GM21723 (cell line): ENCODE measurements at regions not wholly inside any gene's neighbourhood (a gene's known extent, or its start where the extent isn't known, plus 50 kb on each side); places are given as distances from the start of the nearest gene placed in this dataset.

ENCODE experiments used
- ATAC-seq: cut with Tn5 transposase; IDR thresholded peaks from one replicate; pipeline ENCODE4 v1.9.1; 2021; ENCODE audit warnings: mild to moderate bottlenecking, moderate library complexity; ENCODE audit not compliant: unreplicated experiment

GRCh38 chr13:65103351-65103750 is 2126.8 kb downstream of the PCDH9 start:
- no peak for ATAC-seq

DNA sequence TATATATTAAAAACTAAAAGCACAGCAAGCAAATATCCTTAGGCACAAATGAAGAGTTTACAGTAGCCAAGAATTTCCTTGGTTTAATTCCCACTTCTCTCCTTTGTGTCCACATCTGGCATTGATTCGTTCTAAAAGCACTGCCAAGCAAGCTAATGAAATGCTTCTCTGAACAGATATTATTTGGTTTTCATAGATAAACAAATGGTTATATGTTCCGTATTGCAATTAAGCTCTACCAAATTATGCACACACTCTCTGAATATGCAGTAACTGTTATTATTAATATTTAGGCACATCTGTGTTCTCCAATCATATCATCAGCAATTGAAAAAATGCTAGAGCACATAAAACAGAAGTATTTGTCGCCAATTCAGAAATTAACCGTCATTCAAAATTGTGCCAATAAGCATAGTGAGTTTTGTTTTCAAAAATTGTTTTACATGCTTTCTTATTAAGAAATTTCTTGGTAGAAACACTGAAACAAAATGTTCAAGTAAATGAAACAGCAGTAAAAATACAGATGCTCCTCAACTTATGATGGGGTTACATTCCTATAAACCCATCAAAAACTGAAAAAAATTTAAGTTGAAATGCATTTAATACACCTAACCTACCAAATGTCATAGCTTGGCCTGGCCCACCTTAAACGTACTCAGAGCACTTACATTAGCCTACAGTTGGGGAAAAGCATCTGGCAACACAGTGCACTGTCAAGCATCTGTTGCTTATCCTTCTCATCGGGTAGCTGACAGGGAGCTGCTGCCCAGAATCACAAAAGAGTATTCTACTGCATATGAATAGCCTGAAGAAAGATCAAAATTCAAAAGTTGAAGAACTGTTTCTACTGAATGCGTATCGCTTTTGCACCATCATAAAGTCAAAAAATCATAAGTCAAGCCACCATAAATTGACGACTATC is 2134.7 kb downstream of the PCDH9 start:
- ATAC-seq: no peak

GRCh38 chr13:65093357-65093756 is 2136.8 kb downstream of the PCDH9 start:
- ATAC-seq: no peak

DNA sequence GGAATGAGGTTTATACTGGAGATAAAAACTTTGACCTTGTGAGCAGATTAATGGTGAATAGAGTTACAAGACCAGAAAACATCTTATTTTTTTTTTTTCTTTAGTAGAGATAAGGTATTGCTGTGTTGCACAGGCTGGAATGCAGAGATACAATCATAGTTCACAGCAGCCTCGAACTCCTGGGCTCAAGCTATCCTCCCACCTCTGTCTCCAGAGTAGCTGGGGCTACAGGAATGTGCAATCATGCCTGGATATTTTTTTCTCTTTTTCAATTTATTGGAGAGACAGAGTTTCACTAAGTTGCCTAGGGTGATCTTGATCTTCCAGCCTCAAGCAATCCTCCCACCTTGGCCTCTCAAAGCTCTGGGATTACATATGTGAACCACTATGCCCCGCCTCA is 2139.1 kb downstream of the PCDH9 start:
- ATAC-seq: no peak

GRCh38 chr13:65090186-65090585 is 2139.9 kb downstream of the PCDH9 start:
- ATAC-seq: no peak

- no peak for ATAC-seq
Observed at GRCh38 chr13:65088906-65089305, 2141.2 kb downstream of the PCDH9 start.

DNA sequence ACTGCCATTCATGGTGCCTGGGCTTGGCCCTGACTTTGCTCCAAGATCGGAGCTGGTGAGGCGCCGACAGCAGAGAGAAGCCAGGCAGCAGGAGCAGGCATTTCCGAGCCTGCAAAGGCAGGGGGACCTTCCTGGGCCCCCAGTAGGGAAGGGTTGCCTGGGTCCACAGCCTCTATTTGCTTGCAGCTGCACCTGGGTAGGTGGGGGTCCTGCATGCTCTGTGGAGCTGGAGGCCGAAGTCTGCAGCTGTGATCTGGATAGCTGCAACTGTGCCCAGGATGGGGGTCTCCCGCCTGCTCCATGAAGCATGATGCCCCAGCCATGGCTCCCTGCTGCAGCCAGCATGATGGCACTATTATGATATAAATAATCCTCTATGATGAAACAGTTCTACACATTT is 2144.2 kb downstream of the PCDH9 start:
- ATAC-seq: no peak

GRCh38 chr13:65074248-65074647 is 2155.9 kb downstream of the PCDH9 start:
- no peak for ATAC-seq

DNA sequence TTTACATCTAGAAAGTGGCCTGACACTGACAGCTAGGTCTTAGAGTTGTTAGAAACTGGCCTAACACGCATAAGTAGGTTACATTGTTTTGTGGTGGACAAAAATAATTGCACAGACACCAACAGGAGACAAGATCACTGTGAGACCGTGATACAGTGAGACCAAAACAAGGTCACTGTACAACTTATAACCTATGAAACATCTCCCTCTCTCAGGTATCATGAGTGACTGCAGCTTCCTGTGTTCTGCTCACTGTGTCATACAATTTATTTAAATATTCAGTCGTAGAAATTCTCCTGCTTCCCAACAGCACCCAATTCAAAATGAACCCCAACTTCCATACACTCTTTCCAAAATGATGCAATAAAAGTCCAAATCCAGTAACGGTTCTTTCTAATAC is 2165.2 kb downstream of the PCDH9 start:
- no peak for ATAC-seq

- no peak for ATAC-seq
Observed at GRCh38 chr13:65063753-65064152, 2166.4 kb downstream of the PCDH9 start.

GRCh38 chr13:65057986-65058385 is 2172.2 kb downstream of the PCDH9 start:
- no peak for ATAC-seq

- no peak for ATAC-seq
Observed at GRCh38 chr13:65054277-65054676, 2175.9 kb downstream of the PCDH9 start.

GRCh38 chr13:65036999-65037398 is 2193.1 kb downstream of the PCDH9 start:
- ATAC-seq: no peak

DNA sequence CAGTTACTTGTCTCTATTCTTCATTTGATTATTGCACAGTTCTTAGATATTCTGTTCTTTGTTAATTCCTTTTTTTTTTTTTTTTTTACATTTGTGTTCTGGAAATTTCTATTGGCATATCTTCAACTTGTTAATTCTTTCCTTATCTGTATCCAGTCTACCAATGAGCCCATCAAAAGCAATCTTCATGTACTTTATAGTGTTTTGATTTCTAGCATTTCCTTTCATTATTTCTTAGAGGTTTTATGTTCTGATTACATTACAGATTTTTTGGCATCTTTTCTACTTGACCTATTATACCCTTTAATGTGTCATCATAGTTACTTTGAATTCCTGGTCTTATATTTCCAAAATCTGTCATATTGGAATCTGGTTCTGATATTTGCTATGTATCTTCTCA is 2194.8 kb downstream of the PCDH9 start:
- ATAC-seq: no peak

- ATAC-seq: no peak
Observed at GRCh38 chr13:65034266-65034665, 2195.9 kb downstream of the PCDH9 start.

DNA sequence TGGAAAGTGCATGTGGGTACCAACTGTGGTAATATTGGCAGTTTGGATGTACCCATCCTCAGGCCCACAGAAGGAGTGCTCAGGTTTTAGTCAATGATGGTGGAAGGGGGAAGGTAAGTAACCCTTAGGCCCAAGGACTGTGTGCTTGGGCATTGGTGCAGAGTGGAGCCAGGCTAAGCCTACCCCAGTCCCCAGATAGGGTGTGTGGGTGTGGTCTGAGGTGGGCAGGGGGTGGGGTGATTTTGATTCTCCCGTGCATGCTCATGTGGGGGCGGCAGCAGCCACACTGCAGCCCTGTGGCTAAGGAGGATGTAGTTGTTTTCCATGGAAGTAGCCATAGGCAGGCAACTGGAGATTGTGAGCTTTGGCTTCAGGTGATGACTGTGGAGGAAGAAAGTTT is 2197.3 kb downstream of the PCDH9 start:
- no peak for ATAC-seq

GRCh38 chr13:65028101-65028500 is 2202.0 kb downstream of the PCDH9 start:
- no peak for ATAC-seq

GRCh38 chr13:65026505-65026904 is 2203.6 kb downstream of the PCDH9 start:
- no peak for ATAC-seq

DNA sequence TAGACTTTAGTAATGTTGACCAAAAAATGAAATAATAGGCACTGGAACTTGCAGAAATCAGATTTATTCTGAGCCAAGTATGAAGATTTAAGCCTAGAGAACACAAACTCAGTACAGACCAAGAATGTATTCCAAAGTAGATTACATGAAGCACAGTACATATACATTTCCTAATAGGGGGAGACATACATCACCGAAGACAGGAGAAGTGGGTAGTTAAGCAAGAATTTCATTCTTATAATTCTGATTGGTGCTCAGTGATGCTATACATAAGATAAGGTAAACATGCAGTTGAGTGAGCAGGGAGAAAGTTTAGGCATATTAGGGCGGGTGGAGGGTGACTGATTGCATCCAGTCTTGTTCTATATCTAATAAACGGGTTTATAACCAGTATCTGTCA is 2218.8 kb downstream of the PCDH9 start:
- no peak for ATAC-seq

- no peak for ATAC-seq
Observed at GRCh38 chr13:64997438-64997837, 2232.7 kb downstream of the PCDH9 start.

GRCh38 chr13:64993514-64994164 is 2236.5 kb downstream of the PCDH9 start:
- no peak for ATAC-seq

DNA sequence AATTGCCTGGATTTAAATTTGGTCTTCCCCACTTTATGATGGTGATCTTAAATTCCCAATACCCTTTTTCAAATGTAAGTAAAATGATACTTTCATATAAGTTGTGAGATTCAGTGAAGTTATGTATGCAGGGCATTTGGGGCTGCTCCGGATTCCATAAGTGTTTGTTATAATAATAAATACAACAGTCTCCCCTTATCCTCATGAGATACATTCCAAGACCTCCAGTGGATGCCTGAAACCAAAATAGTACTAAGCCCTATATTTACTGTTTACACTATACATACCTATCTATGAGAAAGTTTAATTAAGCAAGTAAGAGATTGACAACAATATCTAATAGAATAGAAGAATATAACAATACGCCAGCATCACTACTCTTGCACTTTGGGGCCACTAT is 2237.8 kb downstream of the PCDH9 start:
- ATAC-seq: no peak
